ENCODE measurements at regions not wholly inside any gene's neighbourhood (a gene's known extent, or its start where the extent isn't known, plus 50 kb on each side); places are given as distances from the start of the nearest gene placed in this dataset.
"Not testable (repeated sequence)": the region's sequence is repeated elsewhere in the genome, so short reads cannot be mapped to it uniquely, and the experiment has no call there.

- intact Hi-C loops (cut with micrococcal nuclease); POLR2A ChIA-PET; H3K27me3 ChIP-seq (ENCODE audit: control insufficient read depth in 2 of 2, insufficient read depth in 2 of 2, low read length in 2 of 2); H3K36me3 Mint-ChIP-seq; H3K4me3 Mint-ChIP-seq; H3K27ac Mint-ChIP-seq; H3K9me3 ChIP-seq (ENCODE audit: control insufficient read depth in 2 of 3, low read length in 3 of 3); H3K36me3 ChIP-seq (ENCODE audit: control insufficient read depth in 2 of 3, insufficient read depth in 3 of 3, low read length in 3 of 3); ATAC-seq; H3K27ac ChIP-seq (ENCODE audit: low read depth, low read length); CTCF ChIA-PET; H3K9me3 Mint-ChIP-seq; H3K4me3 ChIP-seq (ENCODE audit: low read length); DNase-seq; H3K27me3 Mint-ChIP-seq; H3K4me1 Mint-ChIP-seq; H3K4me1 ChIP-seq (ENCODE audit: control insufficient read depth in 2 of 2, insufficient read depth in 2 of 2, low read length in 2 of 2): not testable (repeated sequence)
Measured at GRCh38 chr1:120966018-120966417, 76.4 kb downstream of the PPIAL4A start.

GRCh38 chr1:120972863-120973262, 83.3 kb downstream of the PPIAL4A start:
- H3K9me3 ChIP-seq (ENCODE audit: control insufficient read depth in 2 of 3, low read length in 3 of 3); H3K27ac Mint-ChIP-seq; H3K27me3 Mint-ChIP-seq; DNase-seq; H3K4me1 Mint-ChIP-seq; CTCF ChIA-PET; H3K4me3 ChIP-seq (ENCODE audit: low read length); H3K36me3 Mint-ChIP-seq; H3K9me3 Mint-ChIP-seq; H3K36me3 ChIP-seq (ENCODE audit: control insufficient read depth in 2 of 3, insufficient read depth in 3 of 3, low read length in 3 of 3); H3K27me3 ChIP-seq (ENCODE audit: control insufficient read depth in 2 of 2, insufficient read depth in 2 of 2, low read length in 2 of 2); H3K27ac ChIP-seq (ENCODE audit: low read depth, low read length); intact Hi-C loops (cut with micrococcal nuclease); POLR2A ChIA-PET; H3K4me3 Mint-ChIP-seq; H3K4me1 ChIP-seq (ENCODE audit: control insufficient read depth in 2 of 2, insufficient read depth in 2 of 2, low read length in 2 of 2): not testable (repeated sequence)
- peak; percentile 67 for ATAC-seq

GRCh38 chr1:120973836-120974235, 84.3 kb downstream of the PPIAL4A start:
- H3K36me3 ChIP-seq (ENCODE audit: control insufficient read depth in 2 of 3, insufficient read depth in 3 of 3, low read length in 3 of 3); H3K4me1 Mint-ChIP-seq; H3K4me3 Mint-ChIP-seq; H3K4me3 ChIP-seq (ENCODE audit: low read length); POLR2A ChIA-PET; H3K27me3 Mint-ChIP-seq; H3K4me1 ChIP-seq (ENCODE audit: control insufficient read depth in 2 of 2, insufficient read depth in 2 of 2, low read length in 2 of 2); H3K27ac ChIP-seq (ENCODE audit: low read depth, low read length); intact Hi-C loops (cut with micrococcal nuclease); H3K9me3 Mint-ChIP-seq; CTCF ChIA-PET; H3K27ac Mint-ChIP-seq; H3K9me3 ChIP-seq (ENCODE audit: control insufficient read depth in 2 of 3, low read length in 3 of 3); DNase-seq; ATAC-seq; H3K27me3 ChIP-seq (ENCODE audit: control insufficient read depth in 2 of 2, insufficient read depth in 2 of 2, low read length in 2 of 2); H3K36me3 Mint-ChIP-seq: not testable (repeated sequence)

GRCh38 chr1:120977279-120977678, 87.7 kb downstream of the PPIAL4A start:
- H3K9me3 ChIP-seq (ENCODE audit: control insufficient read depth in 2 of 3, low read length in 3 of 3); H3K4me3 ChIP-seq (ENCODE audit: low read length); intact Hi-C loops (cut with micrococcal nuclease); H3K27ac ChIP-seq (ENCODE audit: low read depth, low read length); DNase-seq; H3K4me1 ChIP-seq (ENCODE audit: control insufficient read depth in 2 of 2, insufficient read depth in 2 of 2, low read length in 2 of 2); H3K4me3 Mint-ChIP-seq; H3K4me1 Mint-ChIP-seq; H3K27me3 Mint-ChIP-seq; CTCF ChIA-PET; H3K36me3 ChIP-seq (ENCODE audit: control insufficient read depth in 2 of 3, insufficient read depth in 3 of 3, low read length in 3 of 3); H3K36me3 Mint-ChIP-seq; H3K27ac Mint-ChIP-seq; POLR2A ChIA-PET; H3K27me3 ChIP-seq (ENCODE audit: control insufficient read depth in 2 of 2, insufficient read depth in 2 of 2, low read length in 2 of 2); H3K9me3 Mint-ChIP-seq; ATAC-seq: not testable (repeated sequence)

GRCh38 chr1:120981489-120982094, 92.0 kb downstream of the PPIAL4A start:
- H3K27ac Mint-ChIP-seq, H3K9me3 Mint-ChIP-seq: not testable (repeated sequence)

GRCh38 chr1:120994614-120995013, 105.0 kb downstream of the PPIAL4A start:
- DNase-seq; H3K36me3 ChIP-seq (ENCODE audit: control insufficient read depth in 2 of 3, insufficient read depth in 3 of 3, low read length in 3 of 3); H3K4me1 Mint-ChIP-seq; H3K4me3 ChIP-seq (ENCODE audit: low read length); H3K27ac Mint-ChIP-seq; H3K9me3 ChIP-seq (ENCODE audit: control insufficient read depth in 2 of 3, low read length in 3 of 3); ATAC-seq; H3K9me3 Mint-ChIP-seq; H3K36me3 Mint-ChIP-seq; H3K4me1 ChIP-seq (ENCODE audit: control insufficient read depth in 2 of 2, insufficient read depth in 2 of 2, low read length in 2 of 2); H3K4me3 Mint-ChIP-seq; CTCF ChIA-PET; H3K27ac ChIP-seq (ENCODE audit: low read depth, low read length); H3K27me3 ChIP-seq (ENCODE audit: control insufficient read depth in 2 of 2, insufficient read depth in 2 of 2, low read length in 2 of 2); H3K27me3 Mint-ChIP-seq; POLR2A ChIA-PET; intact Hi-C loops (cut with micrococcal nuclease): not testable (repeated sequence)

More at GRCh38 chr1:120981489-120982094, 92.0 kb downstream of the PPIAL4A start:
- H3K4me1 ChIP-seq (ENCODE audit: control insufficient read depth in 2 of 2, insufficient read depth in 2 of 2, low read length in 2 of 2); POLR2A ChIA-PET; H3K9me3 ChIP-seq (ENCODE audit: control insufficient read depth in 2 of 3, low read length in 3 of 3); intact Hi-C loops (cut with micrococcal nuclease); CTCF ChIA-PET; H3K27me3 Mint-ChIP-seq; H3K27ac ChIP-seq (ENCODE audit: low read depth, low read length); H3K4me3 Mint-ChIP-seq; H3K4me3 ChIP-seq (ENCODE audit: low read length); ATAC-seq; H3K4me1 Mint-ChIP-seq; H3K27me3 ChIP-seq (ENCODE audit: control insufficient read depth in 2 of 2, insufficient read depth in 2 of 2, low read length in 2 of 2); H3K36me3 ChIP-seq (ENCODE audit: control insufficient read depth in 2 of 3, insufficient read depth in 3 of 3, low read length in 3 of 3); H3K36me3 Mint-ChIP-seq; DNase-seq: not testable (repeated sequence)

- H3K4me1 ChIP-seq (ENCODE audit: control insufficient read depth in 2 of 2, insufficient read depth in 2 of 2, low read length in 2 of 2); H3K27me3 ChIP-seq (ENCODE audit: control insufficient read depth in 2 of 2, insufficient read depth in 2 of 2, low read length in 2 of 2); CTCF ChIA-PET; H3K36me3 Mint-ChIP-seq; H3K4me3 Mint-ChIP-seq; H3K4me1 Mint-ChIP-seq; H3K36me3 ChIP-seq (ENCODE audit: control insufficient read depth in 2 of 3, insufficient read depth in 3 of 3, low read length in 3 of 3); intact Hi-C loops (cut with micrococcal nuclease); H3K9me3 ChIP-seq (ENCODE audit: control insufficient read depth in 2 of 3, low read length in 3 of 3); H3K9me3 Mint-ChIP-seq; H3K27ac Mint-ChIP-seq; H3K27ac ChIP-seq (ENCODE audit: low read depth, low read length); H3K4me3 ChIP-seq (ENCODE audit: low read length); H3K27me3 Mint-ChIP-seq; POLR2A ChIA-PET: not testable (repeated sequence)
- ATAC-seq: peak; percentile 91
- DNase-seq: peak in 5 of 9 donors; percentile 12 to 36 (median 21)
Measured at GRCh38 chr1:120995025-120995424, 105.5 kb downstream of the PPIAL4A start.
